ENCODE measurements at regions not wholly inside any gene's neighbourhood (a gene's known extent, or its start where the extent isn't known, plus 50 kb on each side); places are given as distances from the start of the nearest gene placed in this dataset.

DNA sequence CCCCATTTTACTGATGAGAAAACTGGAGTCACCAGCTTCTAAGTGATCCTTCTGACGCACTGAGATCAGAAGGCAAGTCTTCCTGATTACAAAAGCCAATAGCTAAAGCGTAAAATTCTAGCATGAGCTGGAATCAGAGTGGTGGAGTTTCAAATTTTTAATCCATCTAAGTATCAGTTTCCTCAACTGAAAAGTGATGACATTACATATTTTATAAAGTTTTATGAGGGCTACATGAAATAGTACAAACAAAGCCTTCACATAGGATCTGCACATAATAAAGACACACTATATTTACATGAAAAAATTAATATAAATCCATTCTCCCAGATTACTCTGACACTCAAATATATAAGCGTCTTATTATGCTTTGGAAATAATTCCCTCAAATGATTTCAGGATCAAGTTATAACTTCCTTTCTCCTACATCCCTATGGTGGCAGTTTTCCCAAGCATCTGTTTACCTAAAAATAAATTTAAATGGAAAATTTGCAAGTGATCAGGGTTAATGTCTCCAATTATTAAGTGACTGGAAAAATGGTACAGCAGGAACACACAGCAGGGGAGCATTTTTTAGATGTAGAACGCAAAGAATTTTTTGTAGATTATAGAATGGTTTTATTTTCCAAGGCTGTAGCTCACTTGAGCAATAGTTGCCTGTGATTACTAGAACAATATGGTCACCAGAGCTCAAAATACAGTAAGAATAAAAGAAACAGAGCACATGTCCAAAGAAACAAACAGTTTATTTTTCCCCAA, 490.4 kb upstream of the C1orf87 start:
- ChIA-PET CTCF (interaction anchor here (0.6 kb wide), 1 partner anchor 174 kb away, joined by 3 read pairs; no protein-coding TSS in a partner anchor), POLR2A (no interaction called here)
- H3K4me3 ChIP-seq (ENCODE audit: low read depth, low read length): no peak overlapping the region
- H3K27ac ChIP-seq (ENCODE audit: extremely low read depth, low read depth, low read length): no peak overlapping the region
- no peak for TF ChIP-seq ZNF214 (tag by site-specific recombination; IDR thresholded peaks at IDR 0.05; ENCODE audit: borderline replicate concordance)
- TF ChIP-seq ZFHX2 (tag by site-specific recombination; conservative IDR thresholded peaks at IDR 0.05): no peak
- TF ChIP-seq, protein P1, sequence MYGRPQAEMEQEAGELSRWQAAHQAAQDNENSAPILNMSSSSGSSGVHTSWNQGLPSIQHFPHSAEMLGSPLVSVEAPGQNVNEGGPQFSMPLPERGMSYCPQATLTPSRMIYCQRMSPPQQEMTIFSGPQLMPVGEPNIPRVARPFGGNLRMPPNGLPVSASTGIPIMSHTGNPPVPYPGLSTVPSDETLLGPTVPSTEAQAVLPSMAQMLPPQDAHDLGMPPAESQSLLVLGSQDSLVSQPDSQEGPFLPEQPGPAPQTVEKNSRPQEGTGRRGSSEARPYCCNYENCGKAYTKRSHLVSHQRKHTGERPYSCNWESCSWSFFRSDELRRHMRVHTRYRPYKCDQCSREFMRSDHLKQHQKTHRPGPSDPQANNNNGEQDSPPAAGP (tag by site-specific recombination; IDR thresholded peaks at IDR 0.05): no peak
- no peak for TF ChIP-seq ZNF670 (tag by site-specific recombination; IDR thresholded peaks at IDR 0.05; ENCODE audit: low read depth)
- TF ChIP-seq HOXD13 (CRISPR knock-in tag; IDR thresholded peaks at IDR 0.05; ENCODE audit: borderline replicate concordance): no peak
- TF ChIP-seq ZNF654 (tag by site-specific recombination; IDR thresholded peaks at IDR 0.05; ENCODE audit: low read depth): no peak
- TF ChIP-seq ZNF239 (tag by site-specific recombination; IDR thresholded peaks at IDR 0.05): no peak
- TF ChIP-seq ZNF354C (tag by site-specific recombination; IDR thresholded peaks at IDR 0.05; ENCODE audit: borderline replicate concordance, low read depth): no peak
- no peak for TF ChIP-seq ZNF48 (tag by site-specific recombination; IDR thresholded peaks at IDR 0.05)
- no peak for TF ChIP-seq ZNF600 (tag by site-specific recombination; IDR thresholded peaks at IDR 0.05)
- TF ChIP-seq ZNF596 (tag by site-specific recombination; IDR thresholded peaks at IDR 0.05): no peak
- TF ChIP-seq ZNF560 (tag by site-specific recombination; IDR thresholded peaks at IDR 0.05; ENCODE audit: borderline replicate concordance): no peak
- no peak for TF ChIP-seq ZNF544 (tag by site-specific recombination; IDR thresholded peaks at IDR 0.05)
- no peak for TF ChIP-seq ZNF23 (tag by site-specific recombination; IDR thresholded peaks at IDR 0.05; ENCODE audit: borderline replicate concordance)
- H3K9me3 ChIP-seq (ENCODE audit: control insufficient read depth, insufficient read depth, low read depth, low read length): no peaks in the 10 kb centered on the region
- no peaks in the 10 kb centered on the region for H3K4me1 ChIP-seq (ENCODE audit: control insufficient read depth, insufficient read depth, low read length)
- H3K36me3 ChIP-seq (ENCODE audit: control insufficient read depth in 2 of 2, insufficient read depth in 1 of 2, low read length in 2 of 2): no peaks in the 10 kb centered on the region

DNA sequence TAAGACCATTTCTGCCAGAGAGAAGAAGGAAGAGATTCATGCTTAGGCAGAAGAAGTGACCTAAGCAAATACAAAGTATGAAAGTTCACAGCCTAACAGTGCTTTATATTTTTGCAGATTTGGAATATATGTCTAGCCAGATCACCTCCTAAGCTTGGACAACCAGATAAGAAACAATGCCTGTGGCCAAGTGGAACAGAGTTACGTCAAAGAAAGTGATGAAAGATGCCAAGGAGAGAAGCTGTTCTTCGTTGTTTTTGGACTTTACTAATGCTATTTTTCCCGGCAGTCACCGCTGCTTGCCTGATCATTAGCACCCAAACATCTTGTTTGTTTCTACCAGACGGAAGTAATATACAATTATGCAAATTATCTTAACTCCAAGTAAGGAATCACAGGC, 489.2 kb upstream of the C1orf87 start:
- Histone ChIP-seq H3K4me3 (ENCODE audit: low read depth, low read length) (no peak overlapping the region), H3K27ac (ENCODE audit: extremely low read depth, low read depth, low read length) (no peak overlapping the region), H3K4me1 (ENCODE audit: control insufficient read depth, insufficient read depth, low read length) (no peaks in the 10 kb centered on the region), H3K36me3 (ENCODE audit: control insufficient read depth in 2 of 2, insufficient read depth in 1 of 2, low read length in 2 of 2) (no peaks in the 10 kb centered on the region), H3K9me3 (ENCODE audit: control insufficient read depth, insufficient read depth, low read depth, low read length) (no peaks in the 10 kb centered on the region)
- TF ChIP-seq ZNF23 (tag by site-specific recombination; IDR thresholded peaks at IDR 0.05; ENCODE audit: borderline replicate concordance) (no peak), ZNF610 (tag by site-specific recombination; IDR thresholded peaks at IDR 0.05; ENCODE audit: borderline replicate concordance) (no peak), ZNF707 (tag by site-specific recombination; IDR thresholded peaks at IDR 0.05) (no peak), ZNF433 (tag by site-specific recombination; IDR thresholded peaks at IDR 0.05; ENCODE audit: low read depth) (no peak), ZNF221 (tag by site-specific recombination; IDR thresholded peaks at IDR 0.05; ENCODE audit: borderline replicate concordance) (no peak), ZNF157 (tag by site-specific recombination; IDR thresholded peaks at IDR 0.05) (no peak), ZNF544 (tag by site-specific recombination; IDR thresholded peaks at IDR 0.05) (no peak)
- TF ChIP-seq, protein P2, sequence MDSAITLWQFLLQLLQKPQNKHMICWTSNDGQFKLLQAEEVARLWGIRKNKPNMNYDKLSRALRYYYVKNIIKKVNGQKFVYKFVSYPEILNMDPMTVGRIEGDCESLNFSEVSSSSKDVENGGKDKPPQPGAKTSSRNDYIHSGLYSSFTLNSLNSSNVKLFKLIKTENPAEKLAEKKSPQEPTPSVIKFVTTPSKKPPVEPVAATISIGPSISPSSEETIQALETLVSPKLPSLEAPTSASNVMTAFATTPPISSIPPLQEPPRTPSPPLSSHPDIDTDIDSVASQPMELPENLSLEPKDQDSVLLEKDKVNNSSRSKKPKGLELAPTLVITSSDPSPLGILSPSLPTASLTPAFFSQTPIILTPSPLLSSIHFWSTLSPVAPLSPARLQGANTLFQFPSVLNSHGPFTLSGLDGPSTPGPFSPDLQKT (IDR thresholded peaks at IDR 0.05; ENCODE audit: borderline replicate concordance, low read depth, low read length): no peak
- TF ChIP-seq, protein P3, sequence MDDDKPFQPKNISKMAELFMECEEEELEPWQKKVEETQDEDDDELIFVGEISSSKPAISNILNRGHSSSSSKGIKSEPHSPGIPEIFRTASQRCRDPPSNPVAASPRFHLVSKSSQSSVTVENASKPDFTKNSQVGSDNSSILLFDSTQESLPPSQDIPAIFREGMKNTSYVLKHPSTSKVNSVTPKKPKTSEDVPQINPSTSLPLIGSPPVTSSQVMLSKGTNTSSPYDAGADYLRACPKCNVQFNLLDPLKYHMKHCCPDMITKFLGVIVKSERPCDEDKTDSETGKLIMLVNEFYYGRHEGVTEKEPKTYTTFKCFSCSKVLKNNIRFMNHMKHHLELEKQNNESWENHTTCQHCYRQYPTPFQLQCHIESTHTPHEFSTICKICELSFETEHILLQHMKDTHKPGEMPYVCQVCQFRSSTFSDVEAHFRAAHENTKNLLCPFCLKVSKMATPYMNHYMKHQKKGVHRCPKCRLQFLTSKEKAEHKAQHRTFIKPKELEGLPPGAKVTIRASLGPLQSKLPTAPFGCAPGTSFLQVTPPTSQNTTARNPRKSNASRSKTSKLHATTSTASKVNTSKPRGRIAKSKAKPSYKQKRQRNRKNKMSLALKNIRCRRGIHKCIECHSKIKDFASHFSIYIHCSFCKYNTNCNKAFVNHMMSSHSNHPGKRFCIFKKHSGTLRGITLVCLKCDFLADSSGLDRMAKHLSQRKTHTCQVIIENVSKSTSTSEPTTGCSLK (tag by site-specific recombination; IDR thresholded peaks at IDR 0.05): no peak
- CTCF ChIA-PET: no interaction called here
- POLR2A ChIA-PET: no interaction called here

Measured in HEK293 (cell line).